ENCODE measurements at regions not wholly inside any gene's neighbourhood (a gene's known extent, or its start where the extent isn't known, plus 50 kb on each side); places are given as distances from the start of the nearest gene placed in this dataset.

- CTCF ChIA-PET, result no interaction called here
- Histone ChIP-seq H4K20me1 (ENCODE audit: control insufficient read depth, insufficient read depth, low read length, poor library complexity, severe bottlenecking) (no peaks in the 10 kb centered on the region), H3K36me3 (replicated peaks in 1 of 2; ENCODE audit: control extremely low read depth in 1 of 2, control insufficient read depth in 1 of 2, extremely low read depth in 1 of 2, insufficient read depth in 2 of 2, low read length in 1 of 2) (no peaks in the 10 kb centered on the region), H3K27me3 (replicated peaks in 1 of 4; ENCODE audit: control extremely low read depth in 1 of 4, control insufficient read depth in 3 of 4, insufficient read depth in 4 of 4, low read length in 3 of 4) (peaks cover 0 to 8% (median 3%) of the 10 kb centered on the region in 4 experiments), H3K27ac (ENCODE audit: low read length in 2 of 2) (no peak overlapping the region), H3K9me3 (ENCODE audit: control extremely low read depth in 1 of 3, control insufficient read depth in 2 of 3, insufficient read depth in 1 of 3, low read length in 2 of 3) (no peaks in the 10 kb centered on the region), H3K4me1 (ENCODE audit: control insufficient read depth in 2 of 2, insufficient read depth in 2 of 2, low read length in 2 of 2) (no peaks in the 10 kb centered on the region), H2AFZ (ENCODE audit: insufficient read depth, low read depth, low read length, poor library complexity, severe bottlenecking) (no peak overlapping the region), H3K4me2 (replicated peaks; ENCODE audit: low read depth, low read length, poor library complexity, severe bottlenecking) (no peak overlapping the region), H3K79me2 (ENCODE audit: control insufficient read depth, insufficient read depth, low read length) (no peaks in the 10 kb centered on the region), H3K4me3 (ENCODE audit: control extremely low read depth in 1 of 5, extremely low read depth in 1 of 5, insufficient read depth in 1 of 5, low read depth in 2 of 5, low read length in 4 of 5) (no peak overlapping the region), H3K9ac (ENCODE audit: low read length) (no peak overlapping the region)
- TF ChIP-seq, protein P1, sequence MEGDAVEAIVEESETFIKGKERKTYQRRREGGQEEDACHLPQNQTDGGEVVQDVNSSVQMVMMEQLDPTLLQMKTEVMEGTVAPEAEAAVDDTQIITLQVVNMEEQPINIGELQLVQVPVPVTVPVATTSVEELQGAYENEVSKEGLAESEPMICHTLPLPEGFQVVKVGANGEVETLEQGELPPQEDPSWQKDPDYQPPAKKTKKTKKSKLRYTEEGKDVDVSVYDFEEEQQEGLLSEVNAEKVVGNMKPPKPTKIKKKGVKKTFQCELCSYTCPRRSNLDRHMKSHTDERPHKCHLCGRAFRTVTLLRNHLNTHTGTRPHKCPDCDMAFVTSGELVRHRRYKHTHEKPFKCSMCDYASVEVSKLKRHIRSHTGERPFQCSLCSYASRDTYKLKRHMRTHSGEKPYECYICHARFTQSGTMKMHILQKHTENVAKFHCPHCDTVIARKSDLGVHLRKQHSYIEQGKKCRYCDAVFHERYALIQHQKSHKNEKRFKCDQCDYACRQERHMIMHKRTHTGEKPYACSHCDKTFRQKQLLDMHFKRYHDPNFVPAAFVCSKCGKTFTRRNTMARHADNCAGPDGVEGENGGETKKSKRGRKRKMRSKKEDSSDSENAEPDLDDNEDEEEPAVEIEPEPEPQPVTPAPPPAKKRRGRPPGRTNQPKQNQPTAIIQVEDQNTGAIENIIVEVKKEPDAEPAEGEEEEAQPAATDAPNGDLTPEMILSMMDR (IDR thresholded peaks at IDR 0.05), result no peak
- no peak for TF ChIP-seq EZH2 (IDR thresholded peaks at IDR 0.05; ENCODE audit: borderline replicate concordance, insufficient read depth, low read depth, low read length, poor library complexity, severe bottlenecking)
- 96% methylated on average over 4 of the region's 6 CpGs for WGBS (ENCODE audit: insufficient coverage)
- Mint-ChIP-seq H3K27ac (no peak overlapping the region), H3K4me1 (no peaks in the 10 kb centered on the region), H3K27me3 (peaks cover 21% of the 10 kb centered on the region), H3K4me3 (no peak overlapping the region), H3K9me3 (ENCODE audit: insufficient read depth) (no peaks in the 10 kb centered on the region)
- no peak for ATAC-seq (ENCODE audit: low read depth)
- POLR2A ChIA-PET, result no interaction called here
- intact Hi-C loops (cut with micrococcal nuclease), result no loop called here
- DNase-seq, result no peak
Observed at GRCh38 chr2:196568506-196568905, 71.0 kb upstream of the CCDC150 start.

DNA sequence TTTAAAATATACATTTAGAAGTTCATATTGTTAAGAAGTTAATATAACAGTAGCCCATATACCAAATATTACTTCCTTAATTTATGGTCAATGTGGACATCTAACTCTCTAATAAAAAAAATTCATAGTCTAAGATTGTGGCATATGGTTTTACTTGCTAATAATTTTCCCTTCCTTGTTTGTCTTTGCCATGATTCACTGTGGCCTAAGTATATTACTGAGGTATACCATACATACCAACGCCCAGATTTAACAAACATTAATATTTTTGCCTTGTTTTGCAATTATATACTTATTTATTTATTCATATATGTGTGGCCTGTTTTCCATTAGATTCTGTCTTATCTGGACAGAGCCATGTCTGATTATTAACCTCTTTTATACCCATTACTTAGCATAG is 54.6 kb upstream of the CCDC150 start:
- no peak overlapping the region for H3K27ac Mint-ChIP-seq
- intact Hi-C loops (cut with micrococcal nuclease), result no loop called here
- no CpG with 5 or more reads among the region's 1 CpG for WGBS (ENCODE audit: insufficient coverage)
- H3K4me2 ChIP-seq (replicated peaks; ENCODE audit: low read depth, low read length, poor library complexity, severe bottlenecking), result no peak overlapping the region
- H3K27me3 Mint-ChIP-seq, result peaks cover 27% of the 10 kb centered on the region
- H3K4me3 Mint-ChIP-seq, result no peak overlapping the region
- H3K4me3 ChIP-seq (ENCODE audit: control extremely low read depth in 1 of 5, extremely low read depth in 1 of 5, insufficient read depth in 1 of 5, low read depth in 2 of 5, low read length in 4 of 5), result no peak overlapping the region
- no peaks in the 10 kb centered on the region for H3K9me3 ChIP-seq (ENCODE audit: control extremely low read depth in 1 of 3, control insufficient read depth in 2 of 3, insufficient read depth in 1 of 3, low read length in 2 of 3)
- H3K27ac ChIP-seq (ENCODE audit: low read length in 2 of 2), result no peak overlapping the region
- no peak overlapping the region for H2AFZ ChIP-seq (ENCODE audit: insufficient read depth, low read depth, low read length, poor library complexity, severe bottlenecking)
- no peaks in the 10 kb centered on the region for H3K36me3 ChIP-seq (replicated peaks in 1 of 2; ENCODE audit: control extremely low read depth in 1 of 2, control insufficient read depth in 1 of 2, extremely low read depth in 1 of 2, insufficient read depth in 2 of 2, low read length in 1 of 2)
- TF ChIP-seq EZH2 (IDR thresholded peaks at IDR 0.05; ENCODE audit: borderline replicate concordance, insufficient read depth, low read depth, low read length, poor library complexity, severe bottlenecking), result no peak
- TF ChIP-seq, protein P1 (IDR thresholded peaks at IDR 0.05), result no peak
- no peaks in the 10 kb centered on the region for H3K4me1 Mint-ChIP-seq
- no peaks in the 10 kb centered on the region for H4K20me1 ChIP-seq (ENCODE audit: control insufficient read depth, insufficient read depth, low read length, poor library complexity, severe bottlenecking)
- peaks cover 3% of the 10 kb centered on the region for H3K9me3 Mint-ChIP-seq (ENCODE audit: insufficient read depth)
- no peaks in the 10 kb centered on the region for H3K4me1 ChIP-seq (ENCODE audit: control insufficient read depth in 2 of 2, insufficient read depth in 2 of 2, low read length in 2 of 2)
- DNase-seq (no peak), ATAC-seq (ENCODE audit: low read depth) (no peak)
- CTCF ChIA-PET, result no interaction called here
- no peaks in the 10 kb centered on the region for H3K79me2 ChIP-seq (ENCODE audit: control insufficient read depth, insufficient read depth, low read length)
- peaks cover 0 to 9% (median 2%) of the 10 kb centered on the region in 4 experiments for H3K27me3 ChIP-seq (replicated peaks in 1 of 4; ENCODE audit: control extremely low read depth in 1 of 4, control insufficient read depth in 3 of 4, insufficient read depth in 4 of 4, low read length in 3 of 4)
- no peak overlapping the region for H3K9ac ChIP-seq (ENCODE audit: low read length)
- POLR2A ChIA-PET, result no interaction called here
